NCI-H82 treated with DMSO at 0.1 percent for 48 hours (cell line): ENCODE measurements at regions not wholly inside any gene's neighbourhood (a gene's known extent, or its start where the extent isn't known, plus 50 kb on each side); places are given as distances from the start of the nearest gene placed in this dataset.
"Not testable (repeated sequence)": the region's sequence is repeated elsewhere in the genome, so short reads cannot be mapped to it uniquely, and the experiment has no call there.

Experiments used
- DNase-seq: peaks from one replicate; lab custom pipeline; 2025; ENCODE audit not compliant: unreplicated experiment; lab: John Stamatoyannopoulos, UW

GRCh38 chr1:233788687-233789086, 115.8 kb upstream of the SLC35F3 start:
- DNase-seq: no peak

- DNase-seq: no peak
Observed at GRCh38 chr1:233790121-233790520, 114.4 kb upstream of the SLC35F3 start.

- peak; percentile 49 for DNase-seq
Observed at GRCh38 chr1:233790662-233791371, 113.7 kb upstream of the SLC35F3 start.

GRCh38 chr1:233791372-233791703, 113.1 kb upstream of the SLC35F3 start:
- DNase-seq: no peak

DNA sequence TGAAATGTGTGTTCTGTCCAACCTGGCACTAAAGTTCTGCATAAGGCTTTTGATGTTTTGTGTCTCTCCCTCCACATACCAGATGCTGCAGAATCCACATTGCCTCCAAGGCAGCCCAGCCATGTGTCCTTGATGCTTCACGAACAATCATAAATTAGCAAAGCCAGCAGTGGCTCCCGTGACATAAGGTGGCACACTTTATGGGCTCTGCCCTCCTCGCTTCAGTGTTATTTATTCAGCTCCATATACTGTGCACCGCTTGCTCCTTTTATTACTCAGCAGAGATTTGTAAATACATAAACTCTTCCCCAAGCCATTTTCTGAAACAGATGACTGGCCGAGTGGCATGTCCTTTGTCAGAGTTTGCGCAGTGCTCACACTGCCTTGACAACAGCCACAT, 112.8 kb upstream of the SLC35F3 start:
- DNase-seq: no peak

DNA sequence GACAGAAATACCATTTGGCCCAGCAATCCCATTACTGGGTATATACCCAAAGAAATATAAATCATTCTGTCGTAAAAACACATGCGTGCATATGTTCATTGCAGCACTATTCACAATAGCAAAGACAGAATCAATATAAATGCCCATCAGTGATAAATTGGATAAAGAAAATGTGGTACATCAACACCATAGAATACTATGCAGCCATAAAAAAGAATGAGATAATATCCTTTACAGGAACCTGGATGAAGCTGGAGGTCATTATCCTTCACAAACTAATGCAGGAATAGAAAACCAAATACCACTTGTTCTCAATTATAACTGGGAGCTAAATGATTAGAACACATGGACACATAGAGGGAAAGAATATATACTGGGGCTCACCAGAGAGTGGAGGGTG, 109.6 kb upstream of the SLC35F3 start:
- DNase-seq: no peak

DNA sequence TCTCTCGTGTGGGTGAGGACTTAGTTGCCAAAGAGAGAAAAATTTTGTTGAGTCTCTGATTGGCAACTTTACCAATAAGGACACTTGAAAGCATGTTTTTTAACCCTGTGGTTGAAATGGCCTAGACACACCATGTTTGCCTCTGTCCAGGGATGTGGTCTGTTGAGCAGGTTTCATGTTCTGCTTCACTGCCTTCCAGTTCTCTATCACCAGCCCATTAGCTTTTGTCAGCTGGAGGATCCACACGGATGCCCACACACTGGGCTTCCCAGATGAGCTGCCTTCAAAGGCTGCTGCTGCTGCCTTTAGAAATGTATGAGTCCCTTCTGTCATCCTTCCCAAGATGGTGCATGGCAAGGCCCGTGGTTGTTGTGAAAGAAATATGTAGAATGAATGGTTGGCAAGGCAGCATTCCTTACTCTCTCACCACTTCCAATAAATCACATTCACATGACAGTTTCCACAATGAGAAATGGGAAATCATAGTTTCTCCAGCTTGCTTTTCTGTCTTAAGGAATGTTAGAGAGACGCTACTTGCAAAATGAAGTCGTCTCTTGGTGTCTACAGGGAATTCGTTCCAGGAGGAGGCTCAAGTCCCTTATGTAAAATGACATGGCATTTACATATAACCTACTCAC, 108.2 kb upstream of the SLC35F3 start:
- no peak for DNase-seq

GRCh38 chr1:233802611-233803010, 101.9 kb upstream of the SLC35F3 start:
- DNase-seq: no peak

DNA sequence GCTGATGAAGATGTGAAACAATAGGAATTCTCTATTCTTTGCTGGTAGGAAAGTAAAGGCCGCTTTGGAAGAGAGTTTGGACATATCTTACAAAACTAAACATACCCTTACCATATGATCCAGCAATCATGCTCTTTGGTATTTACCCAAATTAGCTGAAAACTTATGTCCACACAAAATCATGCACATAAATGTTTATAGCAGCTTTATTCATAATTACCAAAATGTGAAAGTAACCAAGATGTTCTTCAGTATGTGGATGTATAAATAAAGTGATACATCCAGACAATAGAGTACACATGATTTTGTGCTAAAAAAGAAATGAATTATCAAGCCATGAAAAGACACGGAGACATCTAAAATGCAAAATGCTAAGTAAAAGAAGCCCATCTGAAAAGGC, 98.7 kb upstream of the SLC35F3 start:
- no peak for DNase-seq

- DNase-seq: no peak
Observed at GRCh38 chr1:233815357-233815756, 89.1 kb upstream of the SLC35F3 start.

DNA sequence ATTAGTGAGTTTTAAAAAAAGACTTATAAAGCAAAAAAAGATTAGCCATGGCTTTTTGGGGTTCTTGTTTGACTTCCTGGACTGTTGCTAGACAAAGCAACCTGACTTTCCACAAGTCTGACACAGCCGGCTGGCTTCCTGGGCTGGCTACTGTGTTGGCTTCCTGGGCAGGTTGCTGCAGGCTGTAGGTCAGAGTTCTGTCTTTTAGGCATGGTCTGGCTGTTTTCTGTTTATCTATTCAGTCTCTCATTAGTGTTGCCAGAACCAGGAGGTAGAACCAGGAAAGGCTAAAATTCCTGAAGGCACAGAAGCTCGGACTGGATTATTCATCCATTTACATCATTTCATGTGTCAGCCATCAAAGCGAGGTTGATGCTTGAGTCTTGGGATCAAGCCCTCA, 88.6 kb upstream of the SLC35F3 start:
- no peak for DNase-seq

- no peak for DNase-seq
Observed at GRCh38 chr1:233816348-233816747, 88.1 kb upstream of the SLC35F3 start.

- no peak for DNase-seq
Observed at GRCh38 chr1:233819042-233819441, 85.4 kb upstream of the SLC35F3 start.

DNA sequence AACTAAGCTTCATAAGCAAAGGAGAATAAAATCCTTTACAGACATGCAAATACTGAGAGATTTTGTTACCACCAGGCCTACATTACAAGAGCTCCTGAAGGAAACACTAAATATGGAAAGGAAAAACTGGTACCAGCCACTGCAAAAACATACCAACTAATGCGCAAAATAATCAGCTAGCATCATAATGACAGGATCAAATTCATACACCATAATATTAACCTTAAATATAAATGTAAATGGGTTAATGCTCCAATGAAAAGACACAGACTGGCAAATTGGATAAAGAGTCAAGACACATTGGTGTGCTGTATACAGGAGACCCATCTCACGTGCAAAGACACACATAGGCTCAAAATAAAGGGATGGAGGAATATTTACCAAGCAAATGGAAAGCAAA, 80.3 kb upstream of the SLC35F3 start:
- DNase-seq: not testable (repeated sequence)

GRCh38 chr1:233827937-233828336, 76.5 kb upstream of the SLC35F3 start:
- DNase-seq: not testable (repeated sequence)

DNA sequence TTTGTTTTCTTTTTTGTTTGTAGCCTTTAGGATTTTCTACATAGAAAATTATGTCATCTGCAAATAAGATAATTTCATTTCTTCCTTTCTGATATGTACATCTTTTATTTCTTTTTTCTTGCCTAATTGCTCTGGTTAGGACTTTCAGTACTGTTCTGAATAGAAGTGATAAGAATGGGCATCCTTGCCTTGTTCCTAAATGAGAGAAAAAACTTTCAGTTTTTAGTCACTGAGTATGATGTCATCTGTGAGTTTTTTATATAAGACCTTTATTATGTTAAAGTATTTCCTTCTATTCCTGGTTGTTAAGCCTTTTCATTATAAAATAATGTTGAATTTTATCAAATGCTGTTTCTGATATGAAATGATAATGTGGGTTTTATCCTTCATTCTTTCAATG, 76.0 kb upstream of the SLC35F3 start:
- no peak for DNase-seq

GRCh38 chr1:233834609-233835008, 69.9 kb upstream of the SLC35F3 start:
- no peak for DNase-seq

- not testable (repeated sequence) for DNase-seq
Observed at GRCh38 chr1:233838207-233838606, 66.3 kb upstream of the SLC35F3 start.

DNA sequence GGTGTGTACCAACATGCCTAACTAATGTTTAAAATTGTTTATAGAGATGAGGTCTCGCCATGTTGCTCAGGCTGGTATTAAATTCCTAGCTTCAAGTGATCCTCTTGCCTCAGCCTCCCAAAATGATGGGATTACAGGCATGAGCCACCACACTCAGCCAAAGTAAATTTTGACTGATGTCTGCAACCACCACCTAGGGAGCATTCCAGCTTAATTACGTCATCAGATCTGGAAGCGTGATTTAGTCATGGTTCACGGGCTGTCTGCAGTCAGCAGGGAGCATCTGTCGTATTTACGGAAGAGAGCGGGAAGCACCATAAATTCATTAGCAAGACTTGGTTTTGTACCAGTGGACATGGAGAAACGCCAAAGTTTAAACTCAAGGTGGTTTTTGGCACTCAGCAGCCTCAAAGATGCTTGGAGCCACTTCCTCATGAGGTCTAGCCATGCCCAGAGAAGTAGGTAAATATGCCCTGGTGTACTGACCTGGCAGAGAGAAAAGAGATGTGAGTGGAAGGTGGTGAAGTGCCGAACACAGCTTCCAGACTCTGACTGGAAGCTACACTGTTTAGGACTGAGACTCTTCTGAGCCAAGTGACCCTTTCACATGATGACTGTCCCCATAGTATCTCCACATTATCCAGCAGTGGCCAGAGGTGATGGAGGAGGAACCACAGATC, 60.8 kb upstream of the SLC35F3 start:
- DNase-seq: no peak

GRCh38 chr1:233844275-233844674, 60.2 kb upstream of the SLC35F3 start:
- DNase-seq: no peak

DNA sequence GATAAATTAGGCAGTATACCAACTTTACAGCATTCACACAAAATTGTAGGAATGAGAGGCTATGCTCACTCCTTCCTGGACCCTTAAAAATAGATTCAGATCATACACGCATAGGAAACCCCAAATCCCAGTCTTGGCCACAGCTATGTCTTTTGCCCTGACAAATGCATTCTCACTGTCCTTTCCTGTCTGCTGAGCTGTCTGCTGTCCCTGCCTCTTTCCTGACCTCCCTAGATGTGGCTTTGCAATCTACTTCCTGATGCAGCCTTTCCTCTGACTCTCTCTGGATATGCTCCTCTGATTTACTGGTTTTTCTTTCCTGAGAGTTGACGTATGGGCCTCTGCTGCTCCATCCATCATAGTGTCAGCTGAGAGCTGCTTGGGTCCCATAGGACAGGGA, 59.8 kb upstream of the SLC35F3 start:
- no peak for DNase-seq
